ENCODE measurements at regions not wholly inside any gene's neighbourhood (a gene's known extent, or its start where the extent isn't known, plus 50 kb on each side); places are given as distances from the start of the nearest gene placed in this dataset.

DNA sequence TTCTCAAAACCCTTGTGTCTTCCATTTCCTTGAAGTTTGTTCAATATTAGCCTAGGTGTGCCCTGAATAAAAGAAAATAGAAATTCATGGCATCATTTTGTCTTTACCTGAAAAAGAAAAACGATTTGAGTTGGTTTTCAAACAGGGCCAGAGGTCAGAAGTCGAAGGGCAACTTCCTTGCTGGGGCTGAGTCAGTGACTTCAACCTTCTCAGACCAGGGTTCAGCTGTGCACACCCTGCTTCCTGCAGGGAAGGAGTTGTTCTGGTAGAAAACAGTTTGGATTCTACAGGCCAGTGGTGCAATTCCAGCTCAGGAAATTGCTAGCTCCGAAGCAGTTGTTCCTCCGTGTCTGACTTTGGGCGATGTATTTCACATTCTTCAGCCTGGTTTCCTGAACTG is 132.1 kb upstream of the SLC30A5 start:
- intact Hi-C loops (cut with micrococcal nuclease) = loop anchor here (2.0 kb wide), 2 partner anchors 77 to 675 kb away; no protein-coding TSS in a partner anchor
- H3K4me1 Mint-ChIP-seq = peaks cover 0 to 6% (median 0%) of the 10 kb centered on the region in 7 donors

GRCh38 chr5:68962757-68963484 is 130.9 kb upstream of the SLC30A5 start:
- Histone ChIP-seq H3K27ac (ENCODE audit: low read depth, low read length) (no peak overlapping the region), H3K4me3 (ENCODE audit: low read length) (no peak overlapping the region), H3K27me3 (ENCODE audit: control insufficient read depth in 2 of 2, insufficient read depth in 2 of 2, low read length in 2 of 2) (no peaks in the 10 kb centered on the region), H3K36me3 (ENCODE audit: control insufficient read depth in 2 of 3, insufficient read depth in 3 of 3, low read length in 3 of 3) (no peaks in the 10 kb centered on the region), H3K9me3 (ENCODE audit: control insufficient read depth in 2 of 3, low read length in 3 of 3) (no peaks in the 10 kb centered on the region), H3K4me1 (ENCODE audit: control insufficient read depth in 2 of 2, insufficient read depth in 2 of 2, low read length in 2 of 2) (no peaks in the 10 kb centered on the region)
- ChIA-PET CTCF (interaction anchor here (0.7 kb wide), 1 partner anchor 382 kb away, joined by 5 read pairs; no protein-coding TSS in a partner anchor), POLR2A (no interaction called here)
- no peaks in the 10 kb centered on the region for H3K36me3 Mint-ChIP-seq
- DNase-seq (peak in 1 of 9 donors; percentile 23), ATAC-seq (no peak)
- intact Hi-C loops (cut with micrococcal nuclease) = loop anchor here (1.0 to 2.0 kb wide), 3 partner anchors 78 to 677 kb away; no protein-coding TSS in a partner anchor
- peaks cover 0 to 6% (median 0%) of the 10 kb centered on the region in 7 donors for H3K4me1 Mint-ChIP-seq
- peak overlapping the region in 1 of 10 donors; percentile 20 for H3K4me3 Mint-ChIP-seq
- H3K9me3 Mint-ChIP-seq = no peaks in the 10 kb centered on the region
- H3K27me3 Mint-ChIP-seq = no peaks in the 10 kb centered on the region
- H3K27ac Mint-ChIP-seq = peak overlapping the region in 1 of 9 donors; percentile 60

More for the DNA sequence above, 132.1 kb upstream of the SLC30A5 start:
- H3K4me3 Mint-ChIP-seq = no peak overlapping the region
- no peak overlapping the region for H3K27ac Mint-ChIP-seq
- Histone ChIP-seq H3K4me3 (ENCODE audit: low read length) (no peak overlapping the region), H3K27ac (ENCODE audit: low read depth, low read length) (no peak overlapping the region), H3K4me1 (ENCODE audit: control insufficient read depth in 2 of 2, insufficient read depth in 2 of 2, low read length in 2 of 2) (no peaks in the 10 kb centered on the region), H3K27me3 (ENCODE audit: control insufficient read depth in 2 of 2, insufficient read depth in 2 of 2, low read length in 2 of 2) (no peaks in the 10 kb centered on the region), H3K36me3 (ENCODE audit: control insufficient read depth in 2 of 3, insufficient read depth in 3 of 3, low read length in 3 of 3) (no peaks in the 10 kb centered on the region), H3K9me3 (ENCODE audit: control insufficient read depth in 2 of 3, low read length in 3 of 3) (no peaks in the 10 kb centered on the region)
- ATAC-seq = no peak
- DNase-seq = no peak
- POLR2A ChIA-PET = no interaction called here
- H3K36me3 Mint-ChIP-seq = no peaks in the 10 kb centered on the region
- no peaks in the 10 kb centered on the region for H3K9me3 Mint-ChIP-seq
- CTCF ChIA-PET = no interaction called here
- peaks cover 0 to 3% (median 0%) of the 10 kb centered on the region in 5 donors for H3K27me3 Mint-ChIP-seq

DNA sequence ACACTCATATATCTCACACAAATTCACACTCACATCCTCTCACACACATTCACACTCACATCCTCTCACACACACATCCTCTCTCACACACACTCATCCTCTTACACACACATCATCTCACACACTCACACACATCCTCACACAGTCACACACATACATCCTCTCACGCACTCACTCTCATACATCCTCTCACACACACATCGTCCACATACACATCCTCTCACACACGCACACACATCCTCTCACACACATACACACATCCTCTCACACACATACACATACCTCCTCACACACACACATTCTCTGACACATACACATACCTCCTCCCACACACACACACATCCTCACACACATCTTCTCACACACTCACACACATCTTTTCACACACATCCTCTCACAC is 129.1 kb upstream of the SLC30A5 start:
- H3K27ac ChIP-seq (ENCODE audit: low read depth, low read length) = no peak overlapping the region
- no peaks in the 10 kb centered on the region for H3K36me3 ChIP-seq (ENCODE audit: control insufficient read depth in 2 of 3, insufficient read depth in 3 of 3, low read length in 3 of 3)
- H3K9me3 ChIP-seq (ENCODE audit: control insufficient read depth in 2 of 3, low read length in 3 of 3) = no peaks in the 10 kb centered on the region
- no peaks in the 10 kb centered on the region for H3K4me1 ChIP-seq (ENCODE audit: control insufficient read depth in 2 of 2, insufficient read depth in 2 of 2, low read length in 2 of 2)
- H3K4me3 ChIP-seq (ENCODE audit: low read length) = no peak overlapping the region
- intact Hi-C loops (cut with micrococcal nuclease) = no loop called here
- DNase-seq (no peak), ATAC-seq (peak; percentile 14)
- H3K4me1 Mint-ChIP-seq = peaks cover 0 to 6% (median 0%) of the 10 kb centered on the region in 7 donors
- ChIA-PET POLR2A (no interaction called here), CTCF (interaction anchor here (0.6 kb wide), 1 partner anchor 678 kb away, joined by 3 read pairs; no protein-coding TSS in a partner anchor)
- H3K36me3 Mint-ChIP-seq = no peaks in the 10 kb centered on the region
- H3K27ac Mint-ChIP-seq = no peak overlapping the region
- no peak overlapping the region for H3K4me3 Mint-ChIP-seq
- no peaks in the 10 kb centered on the region for H3K9me3 Mint-ChIP-seq
- H3K27me3 ChIP-seq (ENCODE audit: control insufficient read depth in 2 of 2, insufficient read depth in 2 of 2, low read length in 2 of 2) = no peaks in the 10 kb centered on the region
- peaks cover 0 to 2% (median 0%) of the 10 kb centered on the region in 5 donors for H3K27me3 Mint-ChIP-seq

DNA sequence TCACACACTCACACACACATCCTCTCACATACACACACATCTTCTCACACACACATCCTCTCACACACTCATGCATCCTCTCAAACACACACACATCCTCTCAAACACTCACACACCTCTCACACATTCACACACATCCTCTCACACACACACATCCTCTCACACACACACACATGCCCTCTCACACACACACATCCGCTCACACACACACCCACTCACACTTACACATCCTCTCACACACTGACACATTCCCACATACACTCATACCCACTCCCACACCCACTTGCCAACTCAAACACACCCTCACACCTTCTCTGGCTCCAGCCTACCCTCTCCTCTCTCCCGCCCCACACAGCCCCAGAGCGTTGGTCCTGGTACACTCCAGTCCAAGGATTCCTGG is 127.9 kb upstream of the SLC30A5 start:
- H3K27me3 ChIP-seq (ENCODE audit: control insufficient read depth in 2 of 2, insufficient read depth in 2 of 2, low read length in 2 of 2) = no peaks in the 10 kb centered on the region
- Mint-ChIP-seq H3K36me3 (no peaks in the 10 kb centered on the region), H3K27ac (no peak overlapping the region), H3K9me3 (no peaks in the 10 kb centered on the region), H3K27me3 (peaks cover 2 to 10% (median 8%) of the 10 kb centered on the region in 5 donors), H3K4me3 (no peak overlapping the region), H3K4me1 (peaks cover 0 to 6% (median 0%) of the 10 kb centered on the region in 7 donors)
- H3K9me3 ChIP-seq (ENCODE audit: control insufficient read depth in 2 of 3, low read length in 3 of 3) = no peaks in the 10 kb centered on the region
- no peak overlapping the region for H3K27ac ChIP-seq (ENCODE audit: low read depth, low read length)
- H3K36me3 ChIP-seq (ENCODE audit: control insufficient read depth in 2 of 3, insufficient read depth in 3 of 3, low read length in 3 of 3) = no peaks in the 10 kb centered on the region
- POLR2A ChIA-PET = no interaction called here
- CTCF ChIA-PET = no interaction called here
- intact Hi-C loops (cut with micrococcal nuclease) = no loop called here
- ATAC-seq (no peak), DNase-seq (no peak)
- H3K4me1 ChIP-seq (ENCODE audit: control insufficient read depth in 2 of 2, insufficient read depth in 2 of 2, low read length in 2 of 2) = no peaks in the 10 kb centered on the region
- H3K4me3 ChIP-seq (ENCODE audit: low read length) = no peak overlapping the region

DNA sequence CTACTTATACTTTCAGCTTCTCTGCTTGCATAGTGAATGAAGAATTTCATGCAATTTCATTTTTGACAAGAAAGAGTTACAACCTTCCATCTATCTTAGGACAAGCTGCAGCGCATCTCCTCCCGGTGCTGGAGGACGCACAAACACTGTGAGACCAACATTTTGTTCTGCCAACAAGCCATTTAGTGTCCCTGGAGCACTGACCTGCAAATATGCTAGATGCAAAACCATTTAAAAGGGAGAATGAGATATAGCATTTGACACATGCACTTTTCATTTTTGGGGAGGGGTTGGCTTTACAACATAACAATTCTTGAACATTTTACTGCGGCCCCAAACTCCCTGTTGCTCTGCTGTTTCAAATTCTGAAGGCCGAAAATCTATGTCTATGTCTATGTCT is 127.2 kb upstream of the SLC30A5 start:
- ATAC-seq (no peak), DNase-seq (no peak)
- Mint-ChIP-seq H3K4me3 (no peak overlapping the region), H3K4me1 (peaks cover 0 to 6% (median 0%) of the 10 kb centered on the region in 7 donors), H3K27me3 (peaks cover 8 to 17% (median 9%) of the 10 kb centered on the region in 5 donors), H3K9me3 (no peaks in the 10 kb centered on the region), H3K36me3 (no peaks in the 10 kb centered on the region), H3K27ac (no peak overlapping the region)
- Histone ChIP-seq H3K27ac (ENCODE audit: low read depth, low read length) (no peak overlapping the region), H3K27me3 (ENCODE audit: control insufficient read depth in 2 of 2, insufficient read depth in 2 of 2, low read length in 2 of 2) (no peaks in the 10 kb centered on the region), H3K4me3 (ENCODE audit: low read length) (no peak overlapping the region), H3K9me3 (ENCODE audit: control insufficient read depth in 2 of 3, low read length in 3 of 3) (no peaks in the 10 kb centered on the region), H3K4me1 (ENCODE audit: control insufficient read depth in 2 of 2, insufficient read depth in 2 of 2, low read length in 2 of 2) (no peaks in the 10 kb centered on the region), H3K36me3 (ENCODE audit: control insufficient read depth in 2 of 3, insufficient read depth in 3 of 3, low read length in 3 of 3) (no peaks in the 10 kb centered on the region)
- intact Hi-C loops (cut with micrococcal nuclease) = no loop called here
- ChIA-PET CTCF (no interaction called here), POLR2A (no interaction called here)

- Histone ChIP-seq H3K4me1 (ENCODE audit: control insufficient read depth in 2 of 2, insufficient read depth in 2 of 2, low read length in 2 of 2) (no peaks in the 10 kb centered on the region), H3K27me3 (ENCODE audit: control insufficient read depth in 2 of 2, insufficient read depth in 2 of 2, low read length in 2 of 2) (no peaks in the 10 kb centered on the region), H3K27ac (ENCODE audit: low read depth, low read length) (no peak overlapping the region), H3K4me3 (ENCODE audit: low read length) (no peak overlapping the region), H3K36me3 (ENCODE audit: control insufficient read depth in 2 of 3, insufficient read depth in 3 of 3, low read length in 3 of 3) (no peaks in the 10 kb centered on the region), H3K9me3 (ENCODE audit: control insufficient read depth in 2 of 3, low read length in 3 of 3) (no peaks in the 10 kb centered on the region)
- Mint-ChIP-seq H3K9me3 (peaks cover 0 to 4% (median 0%) of the 10 kb centered on the region in 11 donors), H3K4me3 (no peak overlapping the region), H3K27ac (no peak overlapping the region), H3K36me3 (peaks cover 0 to 4% (median 0%) of the 10 kb centered on the region in 5 donors), H3K27me3 (peaks cover 10 to 21% (median 15%) of the 10 kb centered on the region in 5 donors), H3K4me1 (peaks cover 0 to under 1% (median 0%) of the 10 kb centered on the region in 7 donors)
- ChIA-PET POLR2A (no interaction called here), CTCF (no interaction called here)
- no peak for ATAC-seq
- intact Hi-C loops (cut with micrococcal nuclease) = no loop called here
- DNase-seq = no peak
Measured at GRCh38 chr5:68968429-68968828, 125.4 kb upstream of the SLC30A5 start.

DNA sequence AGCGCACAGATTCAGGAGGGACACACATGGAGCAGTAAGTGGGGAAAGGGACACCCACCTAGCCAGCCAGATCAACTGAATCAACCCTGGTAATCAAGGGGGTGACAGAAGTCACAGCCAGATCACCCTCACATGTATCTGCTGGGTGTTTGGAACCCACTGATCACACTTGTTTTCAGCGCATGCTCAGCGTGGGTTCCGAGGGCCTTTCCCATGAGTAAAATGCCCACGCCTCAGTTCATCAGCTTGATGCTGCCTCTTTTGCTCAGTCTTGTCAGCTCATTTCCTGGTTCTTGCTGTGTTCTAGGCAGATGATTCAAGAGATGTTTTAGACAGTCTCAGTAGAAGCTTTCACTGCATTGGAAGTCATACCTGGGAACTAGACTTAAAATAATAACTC is 123.2 kb upstream of the SLC30A5 start:
- Mint-ChIP-seq H3K9me3 (peaks cover 0 to 22% (median 8%) of the 10 kb centered on the region in 11 donors), H3K27me3 (peaks cover 10 to 32% (median 17%) of the 10 kb centered on the region in 5 donors), H3K27ac (no peak overlapping the region), H3K4me1 (no peaks in the 10 kb centered on the region), H3K36me3 (peaks cover 0 to 10% (median under 1%) of the 10 kb centered on the region in 5 donors), H3K4me3 (no peak overlapping the region)
- Histone ChIP-seq H3K4me1 (ENCODE audit: control insufficient read depth in 2 of 2, insufficient read depth in 2 of 2, low read length in 2 of 2) (no peaks in the 10 kb centered on the region), H3K27ac (ENCODE audit: low read depth, low read length) (no peak overlapping the region), H3K4me3 (ENCODE audit: low read length) (no peak overlapping the region), H3K27me3 (ENCODE audit: control insufficient read depth in 2 of 2, insufficient read depth in 2 of 2, low read length in 2 of 2) (no peaks in the 10 kb centered on the region), H3K36me3 (ENCODE audit: control insufficient read depth in 2 of 3, insufficient read depth in 3 of 3, low read length in 3 of 3) (no peaks in the 10 kb centered on the region), H3K9me3 (ENCODE audit: control insufficient read depth in 2 of 3, low read length in 3 of 3) (peaks cover 0 to 4% (median 0%) of the 10 kb centered on the region in 3 experiments)
- ChIA-PET POLR2A (interaction anchor here (0.7 kb wide), 2 partner anchors 86 to 1990 kb away, joined by 3 to 4 read pairs; no protein-coding TSS in a partner anchor), CTCF (no interaction called here)
- DNase-seq = no peak
- no peak for ATAC-seq
- intact Hi-C loops (cut with micrococcal nuclease) = no loop called here

All from naive thymus-derived CD4-positive, alpha-beta T cell (primary cell).